ENCODE measurements at regions not wholly inside any gene's neighbourhood (a gene's known extent, or its start where the extent isn't known, plus 50 kb on each side); places are given as distances from the start of the nearest gene placed in this dataset.

- TF ChIP-seq CTCF (conservative IDR thresholded peaks at IDR 0.05 in 1 of 2, IDR thresholded peaks at IDR 0.05 in 1 of 2; ENCODE audit: extremely low read depth in 1 of 2, insufficient read depth in 1 of 2, low read depth in 1 of 2, low read length in 2 of 2) (no peak), EZH2 (IDR thresholded peaks at IDR 0.05; ENCODE audit: borderline replicate concordance, low read length) (no peak)
Measured at GRCh38 chr9:127557998-127558546, 54.0 kb upstream of the STXBP1 start.

Data from mammary epithelial cell (primary cell).